ENCODE measurements at regions not wholly inside any gene's neighbourhood (a gene's known extent, or its start where the extent isn't known, plus 50 kb on each side); places are given as distances from the start of the nearest gene placed in this dataset.

DNA sequence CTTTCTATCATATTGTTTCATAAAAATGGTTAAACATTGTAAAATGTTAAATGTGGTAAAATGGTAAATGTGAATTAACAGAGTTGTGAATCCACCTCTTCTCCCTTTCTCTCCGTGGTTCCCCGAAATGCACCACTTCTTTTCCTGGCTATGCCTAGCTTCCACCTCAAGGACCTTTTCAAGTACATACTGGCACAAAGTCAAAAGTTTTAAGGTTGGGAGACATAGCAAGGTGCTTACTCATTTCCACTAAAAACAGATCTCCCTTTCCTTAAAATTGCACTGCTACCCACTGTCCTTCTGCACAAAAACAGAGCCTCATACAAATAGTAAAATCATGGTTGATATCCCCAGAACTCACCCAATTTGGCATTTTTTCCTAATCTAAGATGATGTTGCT, 558.2 kb downstream of the SLITRK6 start:
- TF ChIP-seq, protein P1, sequence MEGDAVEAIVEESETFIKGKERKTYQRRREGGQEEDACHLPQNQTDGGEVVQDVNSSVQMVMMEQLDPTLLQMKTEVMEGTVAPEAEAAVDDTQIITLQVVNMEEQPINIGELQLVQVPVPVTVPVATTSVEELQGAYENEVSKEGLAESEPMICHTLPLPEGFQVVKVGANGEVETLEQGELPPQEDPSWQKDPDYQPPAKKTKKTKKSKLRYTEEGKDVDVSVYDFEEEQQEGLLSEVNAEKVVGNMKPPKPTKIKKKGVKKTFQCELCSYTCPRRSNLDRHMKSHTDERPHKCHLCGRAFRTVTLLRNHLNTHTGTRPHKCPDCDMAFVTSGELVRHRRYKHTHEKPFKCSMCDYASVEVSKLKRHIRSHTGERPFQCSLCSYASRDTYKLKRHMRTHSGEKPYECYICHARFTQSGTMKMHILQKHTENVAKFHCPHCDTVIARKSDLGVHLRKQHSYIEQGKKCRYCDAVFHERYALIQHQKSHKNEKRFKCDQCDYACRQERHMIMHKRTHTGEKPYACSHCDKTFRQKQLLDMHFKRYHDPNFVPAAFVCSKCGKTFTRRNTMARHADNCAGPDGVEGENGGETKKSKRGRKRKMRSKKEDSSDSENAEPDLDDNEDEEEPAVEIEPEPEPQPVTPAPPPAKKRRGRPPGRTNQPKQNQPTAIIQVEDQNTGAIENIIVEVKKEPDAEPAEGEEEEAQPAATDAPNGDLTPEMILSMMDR (conservative IDR thresholded peaks at IDR 0.05; ENCODE audit: low read depth, low read length), result no peak
- no peak for TF ChIP-seq EZH2 (IDR thresholded peaks at IDR 0.05; ENCODE audit: borderline replicate concordance, low read depth, low read length, poor library complexity, severe bottlenecking)
